Lower leg skin (tissue), 3 donors: ENCODE measurements at regions not wholly inside any gene's neighbourhood (a gene's known extent, or its start where the extent isn't known, plus 50 kb on each side); places are given as distances from the start of the nearest gene placed in this dataset.

Experiments used
- POLR2A ChIP-seq, 2 donors: fragments of 450-650 bp; IDR thresholded peaks; one replicate each; pipeline ENCODE4 v1.6.1; 2016 to 2017; ENCODE audit warnings: antibody characterized with exemption in 2 of 2, mild to moderate bottlenecking in 1 of 2, moderate library complexity in 1 of 2
- TF ChIP-seq, protein P1 (sequence below), 3 donors: fragments of 450-650 bp; IDR thresholded peaks; one replicate each; pipeline ENCODE4 v1.5.1; 2016; ENCODE audit warnings: antibody characterized with exemption in 3 of 3, mild to moderate bottlenecking in 3 of 3, moderate library complexity in 2 of 3

DNA sequence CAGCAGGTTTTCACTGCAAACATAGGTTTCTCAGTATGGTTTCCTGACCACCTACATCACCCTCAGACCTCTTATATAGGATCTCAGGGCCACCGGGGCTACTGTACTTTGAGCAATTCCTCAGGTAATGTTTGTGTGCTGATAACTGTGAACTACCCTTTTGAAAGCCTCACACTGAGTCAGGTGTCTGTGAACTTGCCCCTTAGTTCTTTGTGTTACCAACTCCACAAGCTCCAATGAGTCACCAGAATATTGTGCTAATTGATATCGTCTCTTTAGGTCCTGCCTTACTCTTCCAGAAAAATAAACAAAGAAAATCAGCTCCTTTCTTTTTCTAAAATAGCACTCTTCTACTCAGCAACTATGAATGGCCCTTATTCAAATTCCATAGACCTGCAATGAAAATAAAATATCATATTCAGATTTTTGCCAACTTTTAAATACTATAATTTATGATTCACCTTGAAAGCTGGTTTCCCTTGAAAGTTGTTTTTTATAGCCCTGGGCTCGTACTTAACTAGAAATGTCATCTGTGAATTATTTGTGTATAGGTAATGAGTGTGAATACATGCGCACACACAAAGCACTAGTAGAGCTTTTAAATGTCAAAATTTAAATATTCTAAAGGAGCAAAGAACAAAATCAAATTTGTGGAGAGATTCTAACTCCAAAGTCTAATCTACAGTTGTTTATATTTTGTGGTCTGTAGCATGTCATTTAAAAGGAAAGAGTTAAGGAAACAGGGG lies 88.1 kb upstream of the WARS2 start:
- no peak for TF ChIP-seq POLR2A (IDR thresholded peaks at IDR 0.05)
- TF ChIP-seq, protein P1, sequence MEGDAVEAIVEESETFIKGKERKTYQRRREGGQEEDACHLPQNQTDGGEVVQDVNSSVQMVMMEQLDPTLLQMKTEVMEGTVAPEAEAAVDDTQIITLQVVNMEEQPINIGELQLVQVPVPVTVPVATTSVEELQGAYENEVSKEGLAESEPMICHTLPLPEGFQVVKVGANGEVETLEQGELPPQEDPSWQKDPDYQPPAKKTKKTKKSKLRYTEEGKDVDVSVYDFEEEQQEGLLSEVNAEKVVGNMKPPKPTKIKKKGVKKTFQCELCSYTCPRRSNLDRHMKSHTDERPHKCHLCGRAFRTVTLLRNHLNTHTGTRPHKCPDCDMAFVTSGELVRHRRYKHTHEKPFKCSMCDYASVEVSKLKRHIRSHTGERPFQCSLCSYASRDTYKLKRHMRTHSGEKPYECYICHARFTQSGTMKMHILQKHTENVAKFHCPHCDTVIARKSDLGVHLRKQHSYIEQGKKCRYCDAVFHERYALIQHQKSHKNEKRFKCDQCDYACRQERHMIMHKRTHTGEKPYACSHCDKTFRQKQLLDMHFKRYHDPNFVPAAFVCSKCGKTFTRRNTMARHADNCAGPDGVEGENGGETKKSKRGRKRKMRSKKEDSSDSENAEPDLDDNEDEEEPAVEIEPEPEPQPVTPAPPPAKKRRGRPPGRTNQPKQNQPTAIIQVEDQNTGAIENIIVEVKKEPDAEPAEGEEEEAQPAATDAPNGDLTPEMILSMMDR (IDR thresholded peaks at IDR 0.05) = no peak
